Frontal cortex (tissue), 3 donors: ENCODE measurements at regions not wholly inside any gene's neighbourhood (a gene's known extent, or its start where the extent isn't known, plus 50 kb on each side); places are given as distances from the start of the nearest gene placed in this dataset.
"Not testable (repeated sequence)": the region's sequence is repeated elsewhere in the genome, so short reads cannot be mapped to it uniquely, and the experiment has no call there.

Experiments used
- DNase-seq, 2 donors: peaks; one replicate each; pipeline ENCODE4 v3.0.0; 2012; ENCODE audit warnings: low spot score in 2 of 2
- FAIRE-seq: peaks from 2 replicates; lab custom pipeline; 2012; peaks lifted over from hg19 to GRCh38; lab: Jason Lieb, UNC
- donor health status: control.
- donor health status: control.
- donor health status: control.

DNA sequence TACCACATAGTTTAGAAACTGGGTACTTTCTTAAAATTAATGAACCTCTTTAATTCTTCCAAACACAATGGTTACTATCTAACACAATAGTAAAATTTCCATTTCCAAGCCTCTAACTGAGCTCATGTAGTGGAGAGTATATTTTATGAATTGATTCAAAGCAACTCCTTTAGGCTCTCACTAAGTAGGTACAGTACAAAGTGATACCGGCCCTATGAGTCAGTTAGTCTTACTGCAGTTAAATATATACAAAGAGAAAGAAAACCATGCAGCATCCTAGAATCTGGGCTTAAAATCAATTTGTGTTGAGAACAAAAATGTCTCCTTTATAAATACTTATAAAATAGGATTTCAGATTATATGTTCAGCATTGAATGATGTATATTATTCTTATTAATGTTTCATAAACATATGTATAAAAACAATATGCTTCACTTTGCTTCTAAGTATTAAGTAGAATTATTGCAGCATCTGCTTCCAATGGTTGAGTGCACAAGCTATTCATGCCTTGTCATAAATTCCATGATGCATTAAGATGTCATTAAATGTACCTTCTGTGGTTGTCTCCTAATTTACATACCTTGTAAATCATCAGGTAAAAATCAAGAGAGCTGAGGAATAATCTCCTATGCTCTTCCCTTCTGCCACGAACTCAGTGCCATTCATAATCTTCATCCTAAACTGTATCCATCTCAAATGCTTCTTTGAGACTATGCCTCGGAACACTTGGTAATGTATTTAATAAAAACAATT, 1037.8 kb downstream of the STPG2 start:
- DNase-seq (no peak), FAIRE-seq (no peak)

DNA sequence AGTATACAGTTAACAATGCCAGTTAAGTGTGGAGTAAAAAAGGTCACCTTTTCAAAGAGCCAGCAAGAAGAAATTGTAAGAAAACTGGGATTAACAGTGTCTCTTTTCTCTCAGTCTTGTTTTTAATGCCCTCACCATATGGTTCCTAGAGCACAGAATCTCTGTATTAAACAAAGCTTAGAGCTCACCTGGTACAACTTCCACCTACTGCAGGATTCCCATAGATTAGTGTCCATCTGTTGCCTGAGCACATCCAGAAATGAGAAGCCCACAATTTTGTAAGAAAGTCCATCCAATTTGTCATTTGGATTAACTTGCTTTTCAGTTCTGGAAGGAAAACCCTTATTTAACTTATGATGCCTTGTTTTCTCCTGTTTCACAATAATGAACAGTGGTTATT, 1037.1 kb downstream of the STPG2 start:
- FAIRE-seq, result no peak

DNA sequence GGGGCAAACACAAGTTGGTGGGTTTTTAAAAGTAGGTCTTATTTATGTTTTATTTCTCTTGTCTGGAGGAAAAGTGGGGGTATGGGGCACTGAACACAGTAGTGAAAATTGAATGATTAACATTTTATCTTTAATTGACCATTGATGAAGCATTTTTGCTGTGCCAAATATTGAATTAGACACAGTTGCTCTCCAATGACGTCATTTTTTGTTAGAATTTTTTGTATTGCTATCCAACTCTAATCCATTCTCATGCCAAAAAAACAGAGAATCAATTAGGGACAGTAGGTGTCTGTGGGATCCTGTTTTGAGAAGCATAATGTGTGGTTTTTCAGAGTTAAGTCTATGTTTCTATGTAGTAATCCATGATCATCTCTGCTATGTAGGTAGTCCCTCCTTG, 1032.8 kb downstream of the STPG2 start:
- FAIRE-seq (no peak), DNase-seq (no peak)

More for the DNA sequence above, 1037.1 kb downstream of the STPG2 start:
- DNase-seq, result no peak

DNA sequence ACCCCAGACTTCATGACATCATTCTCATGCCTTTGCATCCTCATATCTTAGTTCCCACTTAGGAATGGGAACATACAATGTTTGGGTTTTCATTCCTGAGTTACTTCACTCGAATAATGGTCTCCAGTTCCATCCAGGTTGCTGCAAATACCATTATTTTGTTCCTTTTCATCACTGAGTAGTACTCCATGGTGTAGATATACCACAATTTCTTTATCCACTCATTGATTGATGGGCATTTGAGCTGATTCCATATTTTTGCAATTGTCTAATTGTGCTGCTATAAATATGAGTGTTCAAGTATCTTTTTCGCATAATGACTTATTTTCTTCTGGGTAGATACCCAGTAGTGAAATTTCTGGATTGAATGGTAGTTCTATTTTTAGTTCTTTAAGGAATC, 1026.8 kb downstream of the STPG2 start:
- DNase-seq, result no peak
- FAIRE-seq, result no peak

DNA sequence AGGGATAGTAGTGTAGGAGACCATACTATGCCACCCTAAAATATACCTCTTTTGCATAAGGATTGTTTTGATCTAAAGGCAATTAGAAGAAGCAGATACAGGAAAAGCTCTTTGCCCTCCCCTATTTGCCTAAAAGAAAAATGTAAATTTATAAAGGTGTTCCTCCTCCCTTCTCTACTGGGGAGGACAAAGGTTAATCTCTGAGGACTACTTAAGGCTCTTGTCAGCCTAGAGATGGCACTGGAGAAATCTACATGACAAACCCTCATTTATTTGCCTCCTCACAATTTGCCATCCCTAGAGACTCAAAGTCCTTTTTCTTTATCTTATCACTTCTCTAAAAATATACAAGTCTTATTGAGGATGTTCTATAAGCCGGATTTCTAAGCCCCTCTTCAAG, 1021.8 kb downstream of the STPG2 start:
- no peak for DNase-seq
- no peak for FAIRE-seq

DNA sequence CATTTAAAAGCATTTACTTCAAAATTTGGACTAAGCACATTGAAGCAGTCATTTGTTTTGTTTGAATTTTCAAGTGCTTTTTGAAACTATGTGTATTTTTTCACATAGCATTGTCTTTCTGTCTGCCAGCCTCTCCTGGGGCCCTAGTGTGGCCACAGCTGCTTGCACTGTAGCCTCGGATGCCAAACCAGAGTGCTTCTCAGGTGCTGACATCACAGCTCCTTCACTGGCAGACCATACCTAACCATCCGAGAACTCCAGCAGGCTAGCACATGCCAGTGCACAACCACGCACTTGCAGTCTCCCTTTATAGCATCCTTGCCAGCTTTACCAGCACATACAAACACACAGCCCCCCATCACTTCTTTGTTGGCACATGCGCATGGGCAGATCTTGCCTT, 1019.7 kb downstream of the STPG2 start:
- no peak for FAIRE-seq
- DNase-seq, result no peak

DNA sequence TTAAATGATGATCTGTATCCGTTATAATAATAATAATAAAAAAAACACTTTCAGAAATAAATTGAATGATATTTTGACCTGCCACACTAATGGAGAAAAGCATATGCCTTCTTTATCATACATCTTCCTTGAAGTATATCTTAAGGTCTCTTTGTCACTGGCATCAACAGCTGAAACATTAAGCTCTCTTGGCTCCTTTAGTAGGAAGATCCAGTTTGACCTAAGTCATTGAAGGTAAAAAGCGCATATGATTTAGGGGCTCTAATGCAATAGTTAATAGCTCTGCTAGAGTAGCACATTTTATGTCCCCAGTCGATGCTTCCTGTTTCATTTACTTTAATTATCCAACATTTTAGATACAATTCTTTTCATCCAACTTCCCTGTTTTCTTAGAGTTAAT, 1010.8 kb downstream of the STPG2 start:
- FAIRE-seq (no peak), DNase-seq (no peak)

DNA sequence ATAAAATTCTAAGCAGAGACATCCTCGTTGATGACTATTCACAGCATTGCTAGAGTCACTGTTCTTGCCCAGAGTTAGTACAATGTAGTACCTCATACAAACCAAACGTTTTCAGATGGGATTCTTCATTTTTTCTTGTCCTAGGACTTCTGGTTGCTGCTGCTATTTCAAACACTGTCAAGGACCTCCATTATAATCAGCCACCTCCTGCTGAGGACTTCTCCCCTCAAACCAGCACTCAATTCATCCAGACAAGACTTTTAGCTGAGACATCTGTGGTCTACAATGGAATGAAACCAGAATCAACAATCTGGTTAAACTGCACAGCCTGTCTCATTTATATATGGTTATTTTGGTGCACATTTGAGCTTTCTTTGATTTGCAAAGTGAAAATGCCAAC, 1008.8 kb downstream of the STPG2 start:
- no peak for FAIRE-seq
- no peak for DNase-seq

DNA sequence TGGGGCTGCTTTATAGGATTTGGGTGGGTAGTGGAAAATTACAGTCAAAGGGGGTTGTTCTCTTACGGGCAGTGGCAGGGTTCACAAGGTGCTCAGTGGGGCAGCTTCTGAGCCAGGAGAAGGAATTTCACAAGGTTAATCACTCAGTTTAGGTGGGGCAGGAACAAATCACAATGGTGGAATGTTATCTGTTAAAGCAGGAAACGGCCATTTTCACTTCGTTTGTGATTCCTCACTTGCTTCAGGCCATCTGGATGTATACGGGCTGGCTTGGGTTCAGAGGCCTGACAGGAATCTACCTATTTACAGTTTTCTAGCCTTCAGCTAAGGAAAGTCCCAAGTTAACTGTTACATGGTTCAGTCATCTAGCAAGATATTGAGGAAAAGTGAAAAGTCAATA, 1003.5 kb downstream of the STPG2 start:
- no peak for DNase-seq

DNA sequence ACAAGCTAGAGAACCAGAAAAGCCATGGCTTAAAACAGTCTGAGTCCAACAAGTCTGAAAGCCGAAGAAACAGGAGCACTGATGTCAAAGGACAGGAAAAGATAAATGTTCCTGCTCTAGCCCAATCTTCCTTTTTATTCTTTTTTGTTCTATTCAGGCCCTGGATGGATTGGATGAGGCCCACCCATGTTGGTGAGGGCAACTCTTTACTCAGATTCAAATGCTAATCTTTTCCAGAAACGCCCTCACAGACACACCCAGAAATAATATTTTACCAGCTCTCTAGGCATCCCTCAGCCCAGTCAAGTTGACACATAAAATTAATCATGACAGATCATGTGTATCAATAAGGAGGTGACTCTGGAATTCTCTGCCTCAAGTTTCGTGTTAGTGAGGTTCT, 1002.7 kb downstream of the STPG2 start:
- no peak for FAIRE-seq
- no peak for DNase-seq

More for the DNA sequence above, 1003.5 kb downstream of the STPG2 start:
- no peak for FAIRE-seq

DNA sequence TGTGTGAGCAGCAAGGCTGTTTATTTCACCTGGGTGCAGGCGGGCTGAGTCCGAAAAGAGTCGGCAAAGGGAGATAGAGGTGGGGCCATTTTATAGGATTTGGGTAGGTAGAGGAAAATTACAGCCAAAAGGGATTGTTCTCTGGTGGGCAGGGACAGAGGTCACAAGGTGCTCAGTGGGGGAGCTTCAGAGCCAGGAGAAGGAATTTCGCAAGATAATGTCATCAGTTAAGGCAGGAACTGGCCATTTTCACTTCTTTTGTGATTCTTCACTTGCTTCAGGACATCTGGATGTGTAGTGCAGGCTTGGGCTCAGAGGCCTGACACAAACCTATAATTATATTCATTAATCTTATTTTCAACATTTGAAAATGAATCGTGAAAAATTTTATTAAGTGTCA, 1001.9 kb downstream of the STPG2 start:
- DNase-seq, FAIRE-seq: not testable (repeated sequence)

DNA sequence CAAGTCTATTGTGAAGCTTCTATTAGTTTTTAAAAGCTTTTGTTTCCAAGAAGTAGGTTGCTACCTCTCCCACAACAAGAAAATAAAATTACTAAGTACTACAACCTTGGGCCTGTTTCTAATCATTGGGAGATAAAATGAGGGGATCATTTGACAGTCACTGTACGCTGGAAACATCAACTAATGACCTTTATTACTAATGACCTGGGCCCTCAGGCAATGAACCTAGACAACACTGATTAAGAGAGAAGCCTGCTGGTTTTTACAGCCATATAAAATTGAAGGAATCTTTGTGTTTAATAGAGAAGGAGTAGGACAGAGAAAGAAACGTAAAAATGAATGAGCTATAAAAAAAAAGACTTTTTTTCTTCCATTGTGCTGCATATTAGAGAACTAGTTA, 1000.9 kb downstream of the STPG2 start:
- FAIRE-seq (no peak), DNase-seq (no peak)

DNA sequence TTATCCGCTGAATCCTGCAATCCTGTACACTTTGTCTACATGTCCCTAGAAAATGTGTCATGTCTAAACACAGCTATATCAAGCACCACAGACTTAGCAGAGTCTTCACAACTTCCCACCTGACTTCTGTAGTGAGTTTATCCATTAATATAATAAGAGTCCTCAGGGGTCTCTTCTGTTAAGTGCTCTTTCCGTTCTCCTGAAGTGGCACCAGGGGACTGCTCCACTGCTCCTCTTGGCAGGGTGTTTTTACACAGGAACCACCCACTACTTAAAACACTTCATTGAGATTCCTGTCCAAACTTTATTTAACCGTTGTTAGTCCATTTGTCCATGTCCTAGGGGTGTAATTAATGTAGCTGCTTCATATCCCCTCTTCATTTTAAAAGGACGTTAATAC, 1000.4 kb downstream of the STPG2 start:
- no peak for FAIRE-seq
- DNase-seq, result no peak

DNA sequence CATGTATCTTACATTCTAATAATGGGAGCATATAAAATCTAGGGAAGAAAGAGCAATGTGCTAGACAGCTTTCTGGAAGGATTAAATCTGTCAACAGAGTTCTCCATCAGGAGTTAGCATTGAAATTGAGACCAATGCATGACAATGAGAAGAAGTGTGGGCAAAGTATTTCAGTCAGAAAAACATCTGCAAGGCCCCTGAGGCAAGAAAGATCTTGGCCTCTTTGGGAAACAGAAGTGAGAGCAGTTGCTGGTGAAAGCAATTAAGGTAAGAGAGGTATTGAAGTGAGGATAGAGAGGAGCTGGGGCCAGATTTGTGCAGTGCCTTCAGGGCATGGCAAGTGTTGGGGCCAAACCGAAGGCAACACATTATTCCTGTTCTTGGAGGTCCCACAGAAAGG, 999.1 kb downstream of the STPG2 start:
- DNase-seq (no peak), FAIRE-seq (no peak)

DNA sequence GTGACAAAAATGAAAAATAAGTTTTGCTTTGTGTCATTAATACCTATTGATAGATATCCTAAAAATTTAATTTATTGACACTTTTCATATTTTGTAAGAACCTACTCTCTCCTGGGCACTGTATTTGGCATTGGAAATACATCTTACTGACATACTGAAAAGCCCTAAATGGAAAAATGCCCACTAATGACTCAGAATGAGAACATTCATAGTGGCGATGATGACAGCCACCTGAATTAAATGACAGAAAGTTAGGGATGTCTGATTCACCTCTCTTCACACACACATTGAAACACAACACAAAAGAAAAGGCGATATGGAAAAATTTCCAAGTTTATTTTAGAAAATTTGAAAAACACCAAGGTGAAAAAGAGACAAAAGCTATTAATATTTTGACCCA, 992.3 kb downstream of the STPG2 start:
- no peak for DNase-seq
- FAIRE-seq, result no peak

DNA sequence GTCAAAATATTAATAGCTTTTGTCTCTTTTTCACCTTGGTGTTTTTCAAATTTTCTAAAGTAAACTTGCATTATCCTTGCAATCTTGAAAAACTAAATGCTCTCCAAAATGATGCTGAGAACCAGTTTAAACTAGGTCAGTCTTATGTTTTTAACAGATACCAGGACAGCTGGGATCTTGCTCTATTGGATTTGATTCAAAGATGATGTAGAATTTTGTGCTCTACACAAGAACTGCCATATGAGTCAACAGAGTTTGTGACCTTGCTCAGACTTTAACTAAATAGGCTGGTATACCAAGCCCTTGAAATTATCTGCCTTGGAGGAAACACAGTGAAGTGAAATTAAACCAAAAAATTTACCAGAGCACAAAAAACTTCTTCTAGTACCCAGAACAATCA, 991.1 kb downstream of the STPG2 start:
- DNase-seq (no peak), FAIRE-seq (no peak)

DNA sequence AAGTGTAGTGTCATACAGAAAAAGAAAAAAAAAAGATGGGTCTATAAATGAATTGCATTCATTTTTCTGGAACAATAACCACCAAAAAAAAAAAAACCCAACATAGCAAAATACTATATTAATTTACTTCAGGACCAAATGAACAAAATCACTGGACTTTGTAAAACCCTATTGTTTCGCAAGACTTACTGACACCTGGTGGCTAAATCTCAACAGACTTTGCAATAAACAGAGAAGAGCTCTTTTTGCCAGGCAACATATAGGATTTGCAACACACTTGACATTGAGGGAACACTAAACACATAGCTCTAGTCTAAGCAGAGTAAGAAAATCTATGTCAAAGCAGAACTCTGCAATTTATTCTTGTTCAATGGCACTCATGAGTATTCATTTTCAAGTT, 990.2 kb downstream of the STPG2 start:
- DNase-seq (no peak), FAIRE-seq (no peak)

DNA sequence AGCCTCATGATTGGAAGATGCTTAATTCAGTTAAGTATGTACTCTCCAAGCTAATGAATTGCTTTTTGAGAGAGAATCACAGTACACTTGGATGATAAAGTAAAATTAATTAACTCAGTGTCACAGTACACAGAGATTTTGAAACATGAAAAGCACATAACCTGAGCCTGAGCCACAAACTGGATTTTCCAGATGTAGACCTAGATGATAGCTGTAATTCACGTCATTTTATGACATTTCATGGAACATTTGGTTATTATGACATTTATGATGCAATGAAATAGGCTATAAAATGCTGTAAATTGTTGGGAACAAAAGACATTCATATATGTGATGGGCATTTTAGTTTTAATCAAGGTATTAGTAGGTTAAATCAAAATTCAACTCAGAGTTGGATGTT, 983.7 kb downstream of the STPG2 start:
- DNase-seq (no peak), FAIRE-seq (no peak)

DNA sequence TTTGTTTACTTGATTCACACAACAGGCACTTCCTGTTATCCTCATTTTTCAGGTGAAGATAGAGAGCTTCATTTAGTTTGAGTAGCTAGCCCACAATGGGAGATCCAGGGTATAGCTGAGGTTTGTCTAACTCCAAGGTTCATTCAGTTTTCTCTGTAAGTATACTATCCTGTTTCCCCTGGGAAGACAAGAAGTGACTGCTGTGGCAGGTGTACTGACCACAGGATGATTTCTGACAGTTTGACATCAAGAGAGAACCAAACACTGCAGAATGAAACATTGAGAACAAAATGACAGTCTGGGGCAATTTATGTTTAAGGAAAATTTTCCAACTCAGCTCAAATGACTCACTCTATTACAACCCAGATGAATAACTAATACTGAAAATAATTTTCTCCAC, 958.0 kb downstream of the STPG2 start:
- no peak for FAIRE-seq

DNA sequence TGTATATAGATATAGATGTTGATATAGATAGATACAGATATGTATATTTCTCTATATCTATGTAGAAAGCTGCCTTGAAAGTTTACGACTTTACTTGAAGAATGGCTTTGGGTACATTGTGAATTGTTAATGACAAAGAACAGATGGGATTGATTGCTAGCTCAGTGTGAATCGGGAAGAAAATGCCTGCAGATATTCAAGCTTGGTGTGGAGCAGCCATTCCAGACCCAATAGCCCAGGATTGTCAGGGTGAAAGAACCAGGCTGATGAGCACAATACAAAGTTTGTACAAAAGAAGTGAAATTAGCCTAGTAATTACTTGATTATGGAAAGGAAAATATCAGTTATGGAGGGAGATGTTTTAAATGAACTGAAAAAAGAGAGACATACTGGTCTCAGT, 946.2 kb downstream of the STPG2 start:
- no peak for FAIRE-seq

More for the DNA sequence above, 958.0 kb downstream of the STPG2 start:
- no peak for DNase-seq

DNA sequence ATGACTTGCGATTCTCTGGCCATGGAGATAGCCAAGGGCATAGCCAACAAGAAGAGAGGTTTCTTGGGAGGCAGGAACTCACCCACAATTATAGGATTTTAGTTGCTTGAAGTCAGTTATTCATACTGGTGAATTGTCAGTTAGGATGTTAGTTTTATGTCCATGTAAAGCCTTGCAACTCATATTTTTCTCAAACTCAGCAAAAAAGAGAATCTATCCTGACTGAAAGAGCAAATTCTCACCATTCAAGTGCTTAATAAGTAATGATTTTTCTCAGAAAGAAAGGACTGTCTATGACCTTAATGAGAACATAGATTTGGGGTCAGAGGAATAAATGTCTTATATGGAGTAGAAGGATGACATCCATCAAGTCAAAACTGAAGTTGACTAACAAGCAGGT, 934.5 kb downstream of the STPG2 start:
- FAIRE-seq (no peak), DNase-seq (no peak)

More for the DNA sequence above, 946.2 kb downstream of the STPG2 start:
- DNase-seq, result no peak

DNA sequence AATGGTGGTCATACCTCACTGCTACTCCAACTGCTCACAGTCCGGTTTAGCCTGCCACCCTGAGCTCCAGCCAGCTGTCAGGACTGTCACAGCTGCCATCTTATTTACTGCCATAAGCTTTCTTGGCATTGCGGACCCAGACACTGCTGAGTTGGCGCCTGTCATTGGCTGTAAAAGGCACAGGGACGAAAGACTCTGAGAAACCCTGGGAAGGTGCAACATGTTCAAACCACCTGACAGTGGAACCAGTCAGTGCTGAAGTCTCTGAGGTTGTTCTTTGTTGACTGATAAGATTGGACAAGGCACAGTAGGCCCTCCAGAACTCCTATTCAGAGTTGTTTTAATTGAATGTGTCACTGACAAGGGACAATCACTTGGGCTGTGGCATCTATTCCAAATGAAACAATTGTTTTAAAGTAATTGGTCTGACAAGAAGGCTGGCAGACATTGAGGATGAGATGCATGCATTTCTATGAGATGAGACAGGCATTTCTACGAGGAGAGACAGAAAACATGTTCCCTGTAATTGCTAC, 927.8 kb downstream of the STPG2 start:
- no peak for DNase-seq
- FAIRE-seq, result no peak
